Neural progenitor cell (in vitro differentiated cells): ENCODE measurements at regions not wholly inside any gene's neighbourhood (a gene's known extent, or its start where the extent isn't known, plus 50 kb on each side); places are given as distances from the start of the nearest gene placed in this dataset.

Experiments
- CTCF ChIP-seq: fragments of 200-600 bp; sonication (generic); IDR thresholded peaks from 2 replicates; pipeline ENCODE4 v1.5.1; 2017; ENCODE audit warnings: antibody characterized with exemption, mild to moderate bottlenecking
- EZH2 ChIP-seq: fragments of 200-600 bp; sonication (generic); IDR thresholded peaks from 2 replicates; pipeline ENCODE4 v1.6.1; 2017; ENCODE audit warnings: antibody characterized with exemption, mild to moderate bottlenecking, moderate library complexity

GRCh38 chr2:48137829-48138228, 176.7 kb upstream of the FOXN2 start:
- TF ChIP-seq CTCF (no peak), EZH2 (no peak)
